GM23338 (cell line): ENCODE measurements at regions not wholly inside any gene's neighbourhood (a gene's known extent, or its start where the extent isn't known, plus 50 kb on each side); places are given as distances from the start of the nearest gene placed in this dataset.

Experiments used
- ATAC-seq: fragments of 200-7000 bp; cut with Tn5 transposase; 3 replicates; pipeline ENCODE4 v1.9.1; 2020
- DNase-seq: peaks from one replicate; pipeline ENCODE4 v3.0.0-alpha.2; 2015; ENCODE audit warnings: low spot score
- H2AFZ ChIP-seq: fragments of 200-600 bp; sonication (generic); 2 replicates; pipeline ENCODE4 v1.8.0; 2016; ENCODE audit warnings: antibody characterized with exemption, mild to moderate bottlenecking, moderate library complexity
- H3F3A ChIP-seq: fragments of 200-600 bp; sonication (generic); replicated peaks from 2 replicates; pipeline ENCODE4 v1.8.0; 2017; ENCODE audit warnings: antibody characterized with exemption, mixed run types, low read depth
- H3K27ac ChIP-seq: fragments of 200-600 bp; sonication (generic); 2 replicates; pipeline ENCODE4 v1.6.1; 2016; ENCODE audit warnings: low read depth
- H3K27me3 ChIP-seq: fragments of 200-600 bp; sonication (generic); 2 replicates; pipeline ENCODE4 v1.8.0; 2016; ENCODE audit warnings: mild to moderate bottlenecking, mixed run types, moderate library complexity; ENCODE audit not compliant: insufficient read depth
- H3K36me3 ChIP-seq: fragments of 200-600 bp; sonication (generic); 2 replicates; pipeline ENCODE4 v1.8.0; 2016; ENCODE audit warnings: mild to moderate bottlenecking; ENCODE audit not compliant: insufficient read depth
- H3K4me1 ChIP-seq: fragments of 200-600 bp; sonication (generic); 2 replicates; pipeline ENCODE4 v1.8.0; 2016; ENCODE audit warnings: mild to moderate bottlenecking, moderate library complexity; ENCODE audit not compliant: insufficient read depth
- H3K4me2 ChIP-seq: fragments of 200-600 bp; sonication (generic); 2 replicates; pipeline ENCODE4 v1.7.1; 2017; ENCODE audit warnings: mixed run types
- H3K4me3 ChIP-seq: fragments of 200-600 bp; sonication (generic); 2 replicates; pipeline ENCODE4 v1.6.1; 2016; ENCODE audit warnings: mixed run types
- H3K79me2 ChIP-seq: fragments of 200-600 bp; sonication (generic); replicated peaks from 2 replicates; pipeline ENCODE4 v1.8.0; 2017; ENCODE audit warnings: mild to moderate bottlenecking; ENCODE audit not compliant: insufficient read depth
- H3K9me2 ChIP-seq: fragments of 200-600 bp; sonication (generic); 2 replicates; pipeline ENCODE4 v1.8.0; 2017; ENCODE audit not compliant: insufficient read depth
- H4K20me1 ChIP-seq: fragments of 200-600 bp; sonication (generic); replicated peaks from 2 replicates; pipeline ENCODE4 v1.8.0; 2017; ENCODE audit warnings: mild to moderate bottlenecking; ENCODE audit not compliant: insufficient read depth
- H3K27ac Mint-ChIP-seq: 2 replicates; pipeline ENCODE4 v1.8.0; 2020; ENCODE audit warnings: inconsistent platforms, mild to moderate bottlenecking, moderate library complexity, mixed read lengths
- H3K27me3 Mint-ChIP-seq: 3 replicates; pipeline ENCODE4 v1.8.0; 2022; ENCODE audit warnings: low read depth, mild to moderate bottlenecking, moderate library complexity, mixed read lengths, inconsistent platforms; ENCODE audit not compliant: insufficient read depth, poor library complexity
- H3K36me3 Mint-ChIP-seq: 3 replicates; pipeline ENCODE4 v1.8.0; 2021; ENCODE audit warnings: low read depth, mild to moderate bottlenecking, inconsistent platforms, moderate library complexity, mixed read lengths
- H3K4me1 Mint-ChIP-seq: 3 replicates; pipeline ENCODE4 v1.8.0; 2020; ENCODE audit warnings: mild to moderate bottlenecking, inconsistent platforms, mixed read lengths
- H3K4me3 Mint-ChIP-seq: 3 replicates; pipeline ENCODE4 v1.8.0; 2021; ENCODE audit warnings: moderate library complexity, mild to moderate bottlenecking, inconsistent platforms, mixed read lengths
- H3K9me3 Mint-ChIP-seq: 3 replicates; pipeline ENCODE4 v1.8.0; 2020; ENCODE audit warnings: moderate library complexity, mild to moderate bottlenecking, inconsistent platforms, mixed read lengths
- CREB1 ChIP-seq: fragments of 250-450 bp; sonication (Bioruptor Pico); IDR thresholded peaks from 2 replicates; pipeline ENCODE4 v1.5.0; 2020; ENCODE audit warnings: low read depth, mild to moderate bottlenecking, moderate library complexity
- EZH2phosphoT487 ChIP-seq: fragments of 200-600 bp; sonication (generic); IDR thresholded peaks from one replicate; pipeline ENCODE4 v1.8.1; 2018; ENCODE audit warnings: antibody characterized with exemption; ENCODE audit not compliant: unreplicated experiment
- JUNB ChIP-seq: IDR thresholded peaks from one replicate; pipeline ENCODE4 v1.6.1; 2016; ENCODE audit warnings: antibody characterized with exemption; ENCODE audit not compliant: unreplicated experiment
- NANOG ChIP-seq: IDR thresholded peaks from 2 replicates; pipeline ENCODE4 v1.6.1; 2016; ENCODE audit warnings: antibody characterized with exemption, borderline replicate concordance
- POLR2AphosphoS5 ChIP-seq: IDR thresholded peaks from 2 replicates; pipeline ENCODE4 v1.6.1; 2016; ENCODE audit warnings: antibody characterized with exemption, low read depth
- REST ChIP-seq: IDR thresholded peaks from one replicate; pipeline ENCODE4 v1.6.1; 2018; ENCODE audit warnings: antibody characterized with exemption; ENCODE audit not compliant: unreplicated experiment
- STAT1 ChIP-seq: IDR thresholded peaks from one replicate; pipeline ENCODE4 v1.6.1; 2016; ENCODE audit warnings: antibody characterized with exemption; ENCODE audit not compliant: unreplicated experiment
- ZNF114 ChIP-seq: fragments of 250-450 bp; sonication (Bioruptor Pico); IDR thresholded peaks from 2 replicates; pipeline ENCODE4 v1.5.0; 2020; ENCODE audit warnings: mild to moderate bottlenecking, moderate library complexity
- ZNF331 ChIP-seq: fragments of 250-450 bp; sonication (Bioruptor Pico); IDR thresholded peaks from 2 replicates; pipeline ENCODE4 v1.5.0; 2020; ENCODE audit warnings: low read depth, mild to moderate bottlenecking, moderate library complexity
- TF ChIP-seq, protein P1 (sequence below): fragments of 250-450 bp; sonication (Bioruptor Pico); IDR thresholded peaks from 2 replicates; pipeline ENCODE4 v1.5.0; 2020; ENCODE audit warnings: mild to moderate bottlenecking, moderate library complexity

GRCh38 chr3:165994293-165994692, 157.1 kb upstream of the BCHE start:
- Histone ChIP-seq H3K27ac (no peak overlapping the region), H3K27me3 (no peaks in the 10 kb centered on the region), H3K79me2 (no peaks in the 10 kb centered on the region), H3K9me2 (no peaks in the 10 kb centered on the region; the same call in 1 of the 2 replicates), H3F3A (no peaks in the 10 kb centered on the region), H3K4me1 (no peaks in the 10 kb centered on the region; the same call in 1 of the 2 replicates), H3K4me3 (no peak overlapping the region), H2AFZ (no peak overlapping the region), H4K20me1 (no peaks in the 10 kb centered on the region), H3K36me3 (no peaks in the 10 kb centered on the region), H3K4me2 (no peak overlapping the region)
- no peaks in the 10 kb centered on the region for H3K9me3 Mint-ChIP-seq
- no peak overlapping the region for H3K27ac Mint-ChIP-seq
- ATAC-seq (no peak), DNase-seq (no peak)
- H3K27me3 Mint-ChIP-seq, result peaks cover 2% of the 10 kb centered on the region
- no peak overlapping the region for H3K4me3 Mint-ChIP-seq
- no peaks in the 10 kb centered on the region for H3K36me3 Mint-ChIP-seq
- TF ChIP-seq JUNB (no peak), STAT1 (no peak), REST (no peak), EZH2phosphoT487 (no peak), NANOG (no peak), POLR2AphosphoS5 (no peak), ZNF331 (no peak), ZNF114 (CRISPR knock-in tag) (no peak), CREB1 (CRISPR knock-in tag) (no peak)
- TF ChIP-seq, protein P1, sequence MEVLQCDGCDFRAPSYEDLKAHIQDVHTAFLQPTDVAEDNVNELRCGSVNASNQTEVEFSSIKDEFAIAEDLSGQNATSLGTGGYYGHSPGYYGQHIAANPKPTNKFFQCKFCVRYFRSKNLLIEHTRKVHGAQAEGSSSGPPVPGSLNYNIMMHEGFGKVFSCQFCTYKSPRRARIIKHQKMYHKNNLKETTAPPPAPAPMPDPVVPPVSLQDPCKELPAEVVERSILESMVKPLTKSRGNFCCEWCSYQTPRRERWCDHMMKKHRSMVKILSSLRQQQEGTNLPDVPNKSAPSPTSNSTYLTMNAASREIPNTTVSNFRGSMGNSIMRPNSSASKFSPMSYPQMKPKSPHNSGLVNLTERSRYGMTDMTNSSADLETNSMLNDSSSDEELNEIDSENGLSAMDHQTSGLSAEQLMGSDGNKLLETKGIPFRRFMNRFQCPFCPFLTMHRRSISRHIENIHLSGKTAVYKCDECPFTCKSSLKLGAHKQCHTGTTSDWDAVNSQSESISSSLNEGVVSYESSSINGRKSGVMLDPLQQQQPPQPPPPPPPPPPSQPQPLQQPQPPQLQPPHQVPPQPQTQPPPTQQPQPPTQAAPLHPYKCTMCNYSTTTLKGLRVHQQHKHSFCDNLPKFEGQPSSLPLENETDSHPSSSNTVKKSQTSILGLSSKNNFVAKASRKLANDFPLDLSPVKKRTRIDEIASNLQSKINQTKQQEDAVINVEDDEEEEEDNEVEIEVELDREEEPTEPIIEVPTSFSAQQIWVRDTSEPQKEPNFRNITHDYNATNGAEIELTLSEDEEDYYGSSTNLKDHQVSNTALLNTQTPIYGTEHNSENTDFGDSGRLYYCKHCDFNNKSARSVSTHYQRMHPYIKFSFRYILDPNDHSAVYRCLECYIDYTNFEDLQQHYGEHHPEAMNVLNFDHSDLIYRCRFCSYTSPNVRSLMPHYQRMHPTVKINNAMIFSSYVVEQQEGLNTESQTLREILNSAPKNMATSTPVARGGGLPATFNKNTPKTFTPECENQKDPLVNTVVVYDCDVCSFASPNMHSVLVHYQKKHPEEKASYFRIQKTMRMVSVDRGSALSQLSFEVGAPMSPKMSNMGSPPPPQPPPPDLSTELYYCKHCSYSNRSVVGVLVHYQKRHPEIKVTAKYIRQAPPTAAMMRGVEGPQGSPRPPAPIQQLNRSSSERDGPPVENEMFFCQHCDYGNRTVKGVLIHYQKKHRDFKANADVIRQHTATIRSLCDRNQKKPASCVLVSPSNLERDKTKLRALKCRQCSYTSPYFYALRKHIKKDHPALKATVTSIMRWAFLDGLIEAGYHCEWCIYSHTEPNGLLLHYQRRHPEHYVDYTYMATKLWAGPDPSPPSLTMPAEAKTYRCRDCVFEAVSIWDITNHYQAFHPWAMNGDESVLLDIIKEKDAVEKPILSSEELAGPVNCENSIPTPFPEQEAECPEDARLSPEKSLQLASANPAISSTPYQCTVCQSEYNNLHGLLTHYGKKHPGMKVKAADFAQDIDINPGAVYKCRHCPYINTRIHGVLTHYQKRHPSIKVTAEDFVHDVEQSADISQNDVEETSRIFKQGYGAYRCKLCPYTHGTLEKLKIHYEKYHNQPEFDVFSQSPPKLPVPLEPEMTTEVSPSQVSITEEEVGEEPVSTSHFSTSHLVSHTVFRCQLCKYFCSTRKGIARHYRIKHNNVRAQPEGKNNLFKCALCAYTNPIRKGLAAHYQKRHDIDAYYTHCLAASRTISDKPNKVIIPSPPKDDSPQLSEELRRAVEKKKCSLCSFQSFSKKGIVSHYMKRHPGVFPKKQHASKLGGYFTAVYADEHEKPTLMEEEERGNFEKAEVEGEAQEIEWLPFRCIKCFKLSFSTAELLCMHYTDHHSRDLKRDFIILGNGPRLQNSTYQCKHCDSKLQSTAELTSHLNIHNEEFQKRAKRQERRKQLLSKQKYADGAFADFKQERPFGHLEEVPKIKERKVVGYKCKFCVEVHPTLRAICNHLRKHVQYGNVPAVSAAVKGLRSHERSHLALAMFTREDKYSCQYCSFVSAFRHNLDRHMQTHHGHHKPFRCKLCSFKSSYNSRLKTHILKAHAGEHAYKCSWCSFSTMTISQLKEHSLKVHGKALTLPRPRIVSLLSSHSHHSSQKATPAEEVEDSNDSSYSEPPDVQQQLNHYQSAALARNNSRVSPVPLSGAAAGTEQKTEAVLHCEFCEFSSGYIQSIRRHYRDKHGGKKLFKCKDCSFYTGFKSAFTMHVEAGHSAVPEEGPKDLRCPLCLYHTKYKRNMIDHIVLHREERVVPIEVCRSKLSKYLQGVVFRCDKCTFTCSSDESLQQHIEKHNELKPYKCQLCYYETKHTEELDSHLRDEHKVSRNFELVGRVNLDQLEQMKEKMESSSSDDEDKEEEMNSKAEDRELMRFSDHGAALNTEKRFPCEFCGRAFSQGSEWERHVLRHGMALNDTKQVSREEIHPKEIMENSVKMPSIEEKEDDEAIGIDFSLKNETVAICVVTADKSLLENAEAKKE, result no peak
- peaks cover 2% of the 10 kb centered on the region; the same call in 2 of the 3 replicates for H3K4me1 Mint-ChIP-seq
